Lower leg skin (tissue), 3 donors: ENCODE measurements at regions not wholly inside any gene's neighbourhood (a gene's known extent, or its start where the extent isn't known, plus 50 kb on each side); places are given as distances from the start of the nearest gene placed in this dataset.

Experiments
- CTCF ChIP-seq, 3 donors: fragments of 450-650 bp; IDR thresholded peaks; one replicate each; pipeline ENCODE4 v1.5.1; 2016; ENCODE audit warnings: antibody characterized with exemption in 3 of 3, mild to moderate bottlenecking in 3 of 3, moderate library complexity in 2 of 3
- POLR2A ChIP-seq, 2 donors: fragments of 450-650 bp; IDR thresholded peaks; one replicate each; pipeline ENCODE4 v1.6.1; 2016 to 2017; ENCODE audit warnings: antibody characterized with exemption in 2 of 2, mild to moderate bottlenecking in 1 of 2, moderate library complexity in 1 of 2

GRCh38 chr1:2881556-2881955 is 80.1 kb upstream of the TTC34 start:
- TF ChIP-seq CTCF (IDR thresholded peaks at IDR 0.05) (no peak), POLR2A (IDR thresholded peaks at IDR 0.05) (no peak)
